ENCODE measurements at regions not wholly inside any gene's neighbourhood (a gene's known extent, or its start where the extent isn't known, plus 50 kb on each side); places are given as distances from the start of the nearest gene placed in this dataset.

GRCh38 chr12:59944177-59944576, 348.3 kb downstream of the SLC16A7 start:
- DNase-seq (ENCODE audit: low spot score) (no peak), ATAC-seq (ENCODE audit: insufficient number of reproducible peaks, low FRiP score, low read depth) (no peak)
- H3K27ac ChIP-seq: no peak overlapping the region
- no peaks in the 10 kb centered on the region for H3K36me3 ChIP-seq
- H3K27me3 ChIP-seq (replicated peaks; ENCODE audit: insufficient read depth): no peaks in the 10 kb centered on the region
- no peaks in the 10 kb centered on the region for H3K4me1 ChIP-seq (ENCODE audit: control insufficient read depth in 1 of 2, low read depth in 2 of 2)
- H3K4me3 ChIP-seq: no peak overlapping the region
- no peak for TF ChIP-seq CTCF (IDR thresholded peaks at IDR 0.05)
- no peaks in the 10 kb centered on the region for H3K9me3 ChIP-seq

- Histone ChIP-seq H3K4me3 (no peak overlapping the region), H3K36me3 (no peaks in the 10 kb centered on the region), H3K27me3 (replicated peaks; ENCODE audit: insufficient read depth) (no peaks in the 10 kb centered on the region), H3K27ac (no peak overlapping the region), H3K9me3 (no peaks in the 10 kb centered on the region), H3K4me1 (ENCODE audit: control insufficient read depth in 1 of 2, low read depth in 2 of 2) (no peaks in the 10 kb centered on the region)
- TF ChIP-seq CTCF (IDR thresholded peaks at IDR 0.05): no peak
- no peak for DNase-seq (ENCODE audit: low spot score)
- ATAC-seq (ENCODE audit: insufficient number of reproducible peaks, low FRiP score, low read depth): no peak
Observed at GRCh38 chr12:59946635-59947034, 350.8 kb downstream of the SLC16A7 start.

- H3K27ac ChIP-seq: no peak overlapping the region
- DNase-seq (ENCODE audit: low spot score) (no peak), ATAC-seq (ENCODE audit: insufficient number of reproducible peaks, low FRiP score, low read depth) (no peak)
- no peaks in the 10 kb centered on the region for H3K9me3 ChIP-seq
- H3K4me1 ChIP-seq (ENCODE audit: control insufficient read depth in 1 of 2, low read depth in 2 of 2): peaks cover 0 to 5% of the 10 kb centered on the region in 2 donors
- no peak overlapping the region for H3K4me3 ChIP-seq
- no peaks in the 10 kb centered on the region for H3K27me3 ChIP-seq (replicated peaks; ENCODE audit: insufficient read depth)
- no peaks in the 10 kb centered on the region for H3K36me3 ChIP-seq
- TF ChIP-seq CTCF (IDR thresholded peaks at IDR 0.05): no peak
Observed at GRCh38 chr12:59963546-59963945, 367.7 kb downstream of the SLC16A7 start.

- Histone ChIP-seq H3K9me3 (no peaks in the 10 kb centered on the region), H3K4me3 (no peak overlapping the region), H3K36me3 (no peaks in the 10 kb centered on the region), H3K27me3 (replicated peaks; ENCODE audit: insufficient read depth) (no peaks in the 10 kb centered on the region), H3K4me1 (ENCODE audit: control insufficient read depth in 1 of 2, low read depth in 2 of 2) (no peaks in the 10 kb centered on the region), H3K27ac (no peak overlapping the region)
- ATAC-seq (ENCODE audit: insufficient number of reproducible peaks, low FRiP score, low read depth) (no peak), DNase-seq (ENCODE audit: low spot score) (no peak)
- TF ChIP-seq CTCF (IDR thresholded peaks at IDR 0.05): no peak
Observed at GRCh38 chr12:59972905-59973304, 377.1 kb downstream of the SLC16A7 start.

GRCh38 chr12:59973515-59973914, 377.7 kb downstream of the SLC16A7 start:
- Histone ChIP-seq H3K36me3 (no peaks in the 10 kb centered on the region), H3K27me3 (replicated peaks; ENCODE audit: insufficient read depth) (no peaks in the 10 kb centered on the region), H3K4me3 (no peak overlapping the region), H3K4me1 (ENCODE audit: control insufficient read depth in 1 of 2, low read depth in 2 of 2) (no peaks in the 10 kb centered on the region), H3K9me3 (no peaks in the 10 kb centered on the region), H3K27ac (no peak overlapping the region)
- no peak for ATAC-seq (ENCODE audit: insufficient number of reproducible peaks, low FRiP score, low read depth)
- no peak for TF ChIP-seq CTCF (IDR thresholded peaks at IDR 0.05)
- no peak for DNase-seq (ENCODE audit: low spot score)

Measured in thoracic aorta (tissue), 2 donors.